ENCODE measurements at regions not wholly inside any gene's neighbourhood (a gene's known extent, or its start where the extent isn't known, plus 50 kb on each side); places are given as distances from the start of the nearest gene placed in this dataset.

- no peak for DNase-seq (ENCODE audit: low read depth in 2 of 2)
Measured at GRCh38 chr2:236744716-236745115, 175.1 kb downstream of the ACKR3 start.

- no peak for DNase-seq (ENCODE audit: low read depth in 2 of 2)
Measured at GRCh38 chr2:236745420-236746210, 176.0 kb downstream of the ACKR3 start.

- no peak for DNase-seq (ENCODE audit: low read depth in 2 of 2)
Measured at GRCh38 chr2:236746833-236747232, 177.2 kb downstream of the ACKR3 start.

GRCh38 chr2:236747426-236747825 lies 177.8 kb downstream of the ACKR3 start:
- no peak for DNase-seq (ENCODE audit: low read depth in 2 of 2)

- no peak for DNase-seq (ENCODE audit: low read depth in 2 of 2)
Measured at GRCh38 chr2:236747925-236748324, 178.3 kb downstream of the ACKR3 start.

- peak in 1 of 2 donors; percentile 6 for DNase-seq (ENCODE audit: low read depth in 2 of 2)
Measured at GRCh38 chr2:236748385-236748784, 178.8 kb downstream of the ACKR3 start.

- DNase-seq (ENCODE audit: low read depth in 2 of 2) = peak in 1 of 2 donors; percentile 11
Measured at GRCh38 chr2:236748801-236749200, 179.2 kb downstream of the ACKR3 start.

- no peak for DNase-seq (ENCODE audit: low read depth in 2 of 2)
Measured at GRCh38 chr2:236749346-236749745, 179.7 kb downstream of the ACKR3 start.

GRCh38 chr2:236752096-236752495 lies 182.5 kb downstream of the ACKR3 start:
- DNase-seq (ENCODE audit: low read depth in 2 of 2) = no peak

- DNase-seq (ENCODE audit: low read depth in 2 of 2) = peak; percentile 43 to 57
Measured at GRCh38 chr2:236753606-236754270, 184.1 kb downstream of the ACKR3 start.

- no peak for DNase-seq (ENCODE audit: low read depth in 2 of 2)
Measured at GRCh38 chr2:236754271-236754944, 184.8 kb downstream of the ACKR3 start.

- DNase-seq (ENCODE audit: low read depth in 2 of 2) = no peak
Measured at GRCh38 chr2:236755278-236755840, 185.7 kb downstream of the ACKR3 start.

GRCh38 chr2:236758406-236758805 lies 188.8 kb downstream of the ACKR3 start:
- peak; percentile 15 to 57 for DNase-seq (ENCODE audit: low read depth in 2 of 2)

- no peak for DNase-seq (ENCODE audit: low read depth in 2 of 2)
Measured at GRCh38 chr2:236760246-236760645, 190.6 kb downstream of the ACKR3 start.

GRCh38 chr2:236761358-236761757 lies 191.7 kb downstream of the ACKR3 start:
- DNase-seq (ENCODE audit: low read depth in 2 of 2) = no peak

GRCh38 chr2:236762628-236763027 lies 193.0 kb downstream of the ACKR3 start:
- DNase-seq (ENCODE audit: low read depth in 2 of 2) = no peak

GRCh38 chr2:236763857-236764256 lies 194.2 kb downstream of the ACKR3 start:
- DNase-seq (ENCODE audit: low read depth in 2 of 2) = no peak

GRCh38 chr2:236764716-236765115 lies 195.1 kb downstream of the ACKR3 start:
- DNase-seq (ENCODE audit: low read depth in 2 of 2) = no peak

GRCh38 chr2:236765478-236765877 lies 195.9 kb downstream of the ACKR3 start:
- DNase-seq (ENCODE audit: low read depth in 2 of 2) = no peak

GRCh38 chr2:236766850-236767249 lies 197.2 kb downstream of the ACKR3 start:
- no peak for DNase-seq (ENCODE audit: low read depth in 2 of 2)

- no peak for DNase-seq (ENCODE audit: low read depth in 2 of 2)
Measured at GRCh38 chr2:236767941-236768340, 198.3 kb downstream of the ACKR3 start.

Data from dermis microvascular lymphatic vessel endothelial cell (primary cell).